GM21367 (cell line): ENCODE measurements at regions not wholly inside any gene's neighbourhood (a gene's known extent, or its start where the extent isn't known, plus 50 kb on each side); places are given as distances from the start of the nearest gene placed in this dataset.
A peak's percentile ranks its signal among the peaks of the same experiment; 100 is the strongest.

Experiments used
- ATAC-seq: cut with Tn5 transposase; IDR thresholded peaks from one replicate; pipeline ENCODE4 v1.9.1; 2021; ENCODE audit not compliant: unreplicated experiment

GRCh38 chr3:30201715-30202114 is 404.7 kb upstream of the TGFBR2 start:
- no peak for ATAC-seq

DNA sequence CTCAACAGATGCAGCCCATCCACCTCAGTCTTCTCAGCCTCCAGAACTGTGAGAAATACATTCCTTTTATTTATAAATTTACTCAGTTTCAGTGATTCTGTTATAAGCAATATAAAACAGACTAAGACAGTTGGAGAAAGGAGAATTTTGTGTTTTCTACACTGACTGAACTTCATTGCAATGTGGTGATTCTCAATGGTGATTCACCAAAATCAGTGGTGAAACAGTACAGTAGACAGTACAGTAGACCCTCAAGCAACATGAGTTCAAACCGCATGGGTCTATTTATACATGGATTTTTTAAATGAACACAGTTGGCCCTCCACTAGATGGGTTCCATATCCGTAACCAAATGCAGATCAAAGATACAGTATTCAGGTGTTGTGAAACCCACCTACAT is 403.1 kb upstream of the TGFBR2 start:
- no peak for ATAC-seq

GRCh38 chr3:30204126-30204525 is 402.3 kb upstream of the TGFBR2 start:
- ATAC-seq = no peak

- ATAC-seq = no peak
These were observed 400.4 kb upstream of the TGFBR2 start for GRCh38 chr3:30206051-30206450.

- no peak for ATAC-seq
These were observed 384.8 kb upstream of the TGFBR2 start for GRCh38 chr3:30221619-30222018.

DNA sequence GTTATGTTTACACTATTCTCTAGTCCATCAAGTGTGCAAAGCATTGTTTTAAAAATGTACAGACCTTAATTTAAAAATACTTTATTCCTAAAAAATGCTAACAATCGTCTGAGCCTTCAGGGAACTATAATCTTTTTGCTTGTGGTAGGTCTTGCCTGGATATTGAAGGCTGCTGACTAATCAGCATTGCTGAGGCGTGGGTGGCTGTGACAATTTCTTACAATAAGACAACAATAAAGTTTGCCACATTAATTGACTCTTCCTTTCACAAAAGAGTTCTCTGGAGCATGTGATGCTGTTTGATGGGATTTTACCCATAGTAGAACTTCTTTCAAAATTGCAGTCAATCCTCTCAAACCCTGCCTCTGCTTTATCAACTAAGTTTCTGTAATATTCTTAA is 384.0 kb upstream of the TGFBR2 start:
- ATAC-seq = no peak

DNA sequence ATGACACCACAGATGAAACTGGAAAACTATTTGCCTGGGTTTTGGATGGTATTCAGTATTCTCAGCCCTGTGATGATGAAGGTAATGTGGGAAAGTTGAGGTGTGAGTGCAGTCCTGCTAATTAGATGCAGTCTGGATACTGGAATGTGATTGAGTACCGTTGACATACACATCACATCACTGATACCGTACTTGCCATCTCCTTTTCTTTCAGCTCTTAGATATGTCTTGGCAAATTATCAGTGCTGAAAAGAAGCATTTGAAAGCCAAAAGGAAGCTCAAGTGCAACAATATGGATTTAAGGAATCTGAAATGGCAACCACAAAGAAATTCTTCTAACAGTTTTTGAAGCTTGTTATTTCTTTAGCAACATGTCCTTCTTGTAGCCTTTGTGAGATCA is 381.4 kb upstream of the TGFBR2 start:
- ATAC-seq = no peak

- ATAC-seq = no peak
These were observed 379.7 kb upstream of the TGFBR2 start for GRCh38 chr3:30226601-30227151.

GRCh38 chr3:30227571-30228301 is 378.7 kb upstream of the TGFBR2 start:
- no peak for ATAC-seq

DNA sequence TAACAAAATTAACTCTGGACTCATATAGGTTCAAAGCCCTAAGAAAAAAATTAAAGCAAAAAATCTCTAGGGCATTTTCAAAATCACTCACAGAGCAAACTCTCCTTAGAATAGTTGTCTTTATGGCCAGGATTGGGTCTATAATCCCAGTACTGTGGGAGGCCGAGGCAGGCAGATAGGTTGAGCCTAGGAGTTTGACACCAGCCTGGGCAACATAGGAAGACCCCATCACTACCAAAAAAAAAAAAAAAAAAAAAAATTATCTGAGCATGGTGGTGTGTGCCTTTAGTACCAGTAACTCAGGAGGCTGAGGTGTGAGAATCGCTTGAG is 378.1 kb upstream of the TGFBR2 start:
- no peak for ATAC-seq

- no peak for ATAC-seq
These were observed 374.9 kb upstream of the TGFBR2 start for GRCh38 chr3:30231277-30232141.

DNA sequence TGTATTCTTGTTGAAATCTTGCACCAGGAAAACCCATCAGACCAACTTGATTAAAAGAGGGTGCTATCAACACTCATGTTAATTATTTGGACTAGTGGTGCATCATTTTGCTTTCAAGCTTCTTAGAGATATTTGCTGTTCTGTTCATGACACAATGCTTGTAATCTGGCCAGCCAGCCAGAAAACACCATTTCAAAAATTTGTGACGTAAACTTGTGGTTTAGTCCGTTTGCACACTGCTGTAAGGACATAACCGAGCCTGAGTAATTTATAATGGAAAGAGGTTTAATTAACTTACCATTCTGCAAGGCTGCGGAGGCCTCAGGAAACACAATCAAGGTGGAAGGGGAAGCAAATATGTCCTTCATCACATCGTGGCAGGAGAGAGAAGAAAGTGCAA is 374.3 kb upstream of the TGFBR2 start:
- ATAC-seq = no peak

GRCh38 chr3:30233913-30234646 is 372.3 kb upstream of the TGFBR2 start:
- ATAC-seq = no peak

DNA sequence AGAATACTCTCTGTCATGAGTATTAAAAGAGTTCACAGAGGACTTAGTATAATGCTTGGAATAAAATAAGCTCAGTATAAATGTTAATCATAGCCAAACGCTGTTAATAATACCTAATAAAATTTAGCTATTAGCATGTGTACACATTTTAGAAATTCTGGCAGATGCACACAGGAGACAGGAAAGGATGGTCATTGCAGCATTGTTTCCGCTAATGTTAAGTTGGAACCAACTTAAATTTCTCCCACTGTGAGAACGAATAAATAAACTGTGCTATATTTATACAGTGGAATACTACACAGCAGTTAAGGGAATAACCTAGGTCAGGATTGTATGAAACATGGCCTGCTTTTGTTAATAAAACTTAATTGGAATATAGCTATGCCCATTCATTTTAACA is 370.4 kb upstream of the TGFBR2 start:
- no peak for ATAC-seq

- no peak for ATAC-seq
These were observed 364.7 kb upstream of the TGFBR2 start for GRCh38 chr3:30241721-30242120.

DNA sequence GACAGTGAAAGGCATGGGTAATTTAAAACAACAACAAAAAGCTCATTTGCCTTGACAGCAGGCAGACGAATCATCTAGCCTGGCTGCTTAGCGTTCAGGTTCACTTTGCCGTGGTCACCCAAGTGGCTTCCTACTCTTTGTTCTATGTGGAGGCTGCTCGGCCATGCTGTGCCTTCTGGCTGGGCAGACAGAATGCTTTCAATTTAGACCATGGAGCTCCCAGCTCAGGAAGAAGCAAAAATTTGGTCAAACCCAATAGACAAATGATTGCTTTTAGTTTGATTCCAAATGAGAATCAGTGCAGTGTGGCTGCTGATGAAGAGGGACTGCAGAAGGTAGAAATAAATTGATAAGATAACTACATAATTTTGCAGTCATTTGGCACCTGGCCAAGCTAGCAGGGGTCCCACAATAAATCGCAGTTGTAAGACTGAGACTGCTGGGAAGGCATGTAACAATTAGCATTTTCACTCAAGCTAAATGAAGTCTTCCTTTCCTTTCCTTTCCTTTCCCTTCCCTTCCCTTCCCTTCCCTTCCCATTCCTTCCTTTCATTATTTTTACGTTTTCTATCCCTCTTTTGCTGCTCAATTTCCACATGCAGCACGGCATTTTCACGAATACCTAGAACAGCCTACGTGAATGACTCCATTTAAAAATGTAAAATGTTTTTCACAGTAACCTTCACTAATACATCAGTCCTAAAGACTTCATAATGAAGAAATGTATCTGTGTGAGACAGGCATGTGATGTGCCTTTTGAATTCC is 360.4 kb upstream of the TGFBR2 start:
- ATAC-seq = no peak

GRCh38 chr3:30248423-30248822 is 358.0 kb upstream of the TGFBR2 start:
- ATAC-seq = peak; percentile 75

DNA sequence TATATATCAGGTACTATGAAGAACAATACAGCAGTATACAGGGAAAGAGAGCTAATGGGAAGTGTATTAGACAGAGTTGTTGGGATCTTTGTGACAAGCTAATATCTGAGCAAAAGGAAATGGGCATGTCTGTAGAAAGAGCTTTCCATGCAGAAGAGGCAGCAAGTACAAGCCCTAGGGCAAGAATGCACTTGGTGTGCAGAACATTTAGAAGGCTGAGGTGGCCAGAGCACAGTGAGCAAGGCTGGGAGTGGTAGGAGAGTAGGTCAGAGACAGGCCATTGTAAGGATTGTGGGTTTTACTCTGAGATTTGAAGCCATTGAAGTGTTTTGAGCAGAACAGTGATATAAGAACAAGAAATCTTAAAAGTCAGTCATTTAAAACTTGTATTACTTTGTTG is 353.9 kb upstream of the TGFBR2 start:
- no peak for ATAC-seq

DNA sequence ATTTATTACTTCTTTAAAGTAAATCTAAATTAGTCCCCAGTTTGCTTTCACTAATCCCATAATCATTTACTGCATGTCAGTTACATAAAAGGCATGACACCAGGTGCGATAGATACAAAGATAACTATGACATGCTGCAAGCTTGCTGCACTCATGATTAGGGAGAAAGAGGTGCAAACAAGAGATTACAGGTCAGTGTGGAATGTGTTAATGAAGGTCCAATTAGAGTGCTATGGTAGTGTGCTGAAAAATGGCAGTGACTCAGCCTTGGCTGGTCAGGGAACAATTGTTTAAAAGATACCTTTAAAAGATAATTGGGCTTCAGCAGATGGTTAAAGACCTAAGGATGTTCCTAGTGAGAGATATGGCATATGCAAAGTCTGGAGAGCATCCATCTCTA is 352.6 kb upstream of the TGFBR2 start:
- no peak for ATAC-seq

GRCh38 chr3:30256474-30256873 is 349.9 kb upstream of the TGFBR2 start:
- ATAC-seq = no peak
